ENCODE measurements at regions not wholly inside any gene's neighbourhood (a gene's known extent, or its start where the extent isn't known, plus 50 kb on each side); places are given as distances from the start of the nearest gene placed in this dataset.

- no peaks in the 10 kb centered on the region for H3K36me3 ChIP-seq (ENCODE audit: control insufficient read depth, insufficient read depth, low read length)
- no peaks in the 10 kb centered on the region for H3K27me3 ChIP-seq (ENCODE audit: control insufficient read depth, insufficient read depth, low read length)
- DNase-seq (ENCODE audit: low read depth) = no peak
- no peak overlapping the region for H3K4me3 ChIP-seq (ENCODE audit: low read depth, low read length)
- TF ChIP-seq CTCF (IDR thresholded peaks at IDR 0.05; ENCODE audit: insufficient read depth, low read length, poor library complexity, severe bottlenecking) = no peak
These were observed 839.9 kb downstream of the MAFB start for GRCh38 chr20:39849171-39849570.

- DNase-seq (ENCODE audit: low read depth) = no peak
- TF ChIP-seq CTCF (IDR thresholded peaks at IDR 0.05; ENCODE audit: insufficient read depth, low read length, poor library complexity, severe bottlenecking) = no peak
- Histone ChIP-seq H3K36me3 (ENCODE audit: control insufficient read depth, insufficient read depth, low read length) (no peaks in the 10 kb centered on the region), H3K27me3 (ENCODE audit: control insufficient read depth, insufficient read depth, low read length) (no peaks in the 10 kb centered on the region), H3K4me3 (ENCODE audit: low read depth, low read length) (no peak overlapping the region)
These were observed 849.5 kb downstream of the MAFB start for GRCh38 chr20:39839399-39840119.

- no peaks in the 10 kb centered on the region for H3K27me3 ChIP-seq (ENCODE audit: control insufficient read depth, insufficient read depth, low read length)
- no peaks in the 10 kb centered on the region for H3K36me3 ChIP-seq (ENCODE audit: control insufficient read depth, insufficient read depth, low read length)
- TF ChIP-seq CTCF (IDR thresholded peaks at IDR 0.05; ENCODE audit: insufficient read depth, low read length, poor library complexity, severe bottlenecking) = no peak
- H3K4me3 ChIP-seq (ENCODE audit: low read depth, low read length) = no peak overlapping the region
- DNase-seq (ENCODE audit: low read depth) = no peak
These were observed 851.5 kb downstream of the MAFB start for GRCh38 chr20:39837561-39837960.

- Histone ChIP-seq H3K4me3 (ENCODE audit: low read depth, low read length) (no peak overlapping the region), H3K36me3 (ENCODE audit: control insufficient read depth, insufficient read depth, low read length) (no peaks in the 10 kb centered on the region), H3K27me3 (ENCODE audit: control insufficient read depth, insufficient read depth, low read length) (no peaks in the 10 kb centered on the region)
- no peak for DNase-seq (ENCODE audit: low read depth)
- no peak for TF ChIP-seq CTCF (IDR thresholded peaks at IDR 0.05; ENCODE audit: insufficient read depth, low read length, poor library complexity, severe bottlenecking)
These were observed 853.8 kb downstream of the MAFB start for GRCh38 chr20:39835130-39835842.

GRCh38 chr20:39830903-39831302, 858.1 kb downstream of the MAFB start:
- TF ChIP-seq CTCF (IDR thresholded peaks at IDR 0.05; ENCODE audit: insufficient read depth, low read length, poor library complexity, severe bottlenecking) = no peak
- Histone ChIP-seq H3K27me3 (ENCODE audit: control insufficient read depth, insufficient read depth, low read length) (no peaks in the 10 kb centered on the region), H3K36me3 (ENCODE audit: control insufficient read depth, insufficient read depth, low read length) (no peaks in the 10 kb centered on the region), H3K4me3 (ENCODE audit: low read depth, low read length) (no peak overlapping the region)
- no peak for DNase-seq (ENCODE audit: low read depth)

Data from kidney epithelial cell (primary cell).